GM12891 (cell line): ENCODE measurements at regions not wholly inside any gene's neighbourhood (a gene's known extent, or its start where the extent isn't known, plus 50 kb on each side); places are given as distances from the start of the nearest gene placed in this dataset.

Source experiments
- POLR2A ChIP-seq: IDR thresholded peaks from 2 replicates; pipeline ENCODE4 v1.6.1; 2011; ENCODE audit warnings: low read depth, low read length, control low read depth
- POLR2AphosphoS5 ChIP-seq: IDR thresholded peaks from 2 replicates; pipeline ENCODE4 v1.6.1; 2011; ENCODE audit warnings: low read depth, low read length, control low read depth

- TF ChIP-seq POLR2A (no peak), POLR2AphosphoS5 (no peak)
These were observed 76.9 kb upstream of the HTR4 start for GRCh38 chr5:148730942-148731898.
